K562 (cell line): ENCODE measurements at regions not wholly inside any gene's neighbourhood (a gene's known extent, or its start where the extent isn't known, plus 50 kb on each side); places are given as distances from the start of the nearest gene placed in this dataset.

ENCODE experiments used
- ATAC-seq: fragments of 200-7000 bp; cut with Tn5 transposase; 3 replicates; pipeline ENCODE4 v1.9.1; 2020; ENCODE audit warnings: moderate library complexity
- BruUV-seq: library from RNA; stranded (reverse); fragments of 400-500 nt; replicated peaks from 2 replicates; lab custom pipeline; 2021; lab: Mats Ljungman, UMichigan
- CTCF ChIA-PET: fragments of 300-600 bp; formaldehyde crosslinking; extraction: SDS; loops from one replicate; lab custom pipeline; 2021; ENCODE audit warnings: low intra/inter-chr PET ratio; lab: Yijun Ruan, JAX
- POLR2A ChIA-PET: fragments of 300-600, 350-650 bp; sonication (Branson Sonifier 250); formaldehyde crosslinking; extraction: SDS; loops from one replicate; lab custom pipeline; 2021; ENCODE audit warnings: antibody characterized with exemption, inconsistent platforms; lab: Yijun Ruan, JAX
- DNase-seq, 4 experiments: peaks; one replicate each; pipeline versions ENCODE4 v3.0.0 to v3.0.0-alpha.2; 2011 to 2018; ENCODE audit warnings: low spot score in 3 of 4, mixed read lengths in 3 of 4; ENCODE audit errors: extremely low read depth in 1 of 4
- FAIRE-seq: peaks from 2 replicates; lab custom pipeline; 2011; peaks lifted over from hg19 to GRCh38; lab: Jason Lieb, UNC
- H2AFZ ChIP-seq: 2 replicates; pipeline ENCODE4 v1.6.0; 2011; ENCODE audit warnings: low read depth, low read length, control low read depth, inconsistent platforms
- H3K27ac ChIP-seq: fragments of 200-600 bp; 3 replicates; pipeline ENCODE4 v1.8.0; 2011; ENCODE audit warnings: low read depth, mild to moderate bottlenecking, control low read depth, inconsistent platforms, low read length, moderate library complexity, mixed read lengths; ENCODE audit errors: extremely low read depth
- H3K27me3 ChIP-seq, 2 experiments: fragments of 300-600 bp in 1 of 2; 2 replicates in 1 of 2; 3 replicates in 1 of 2; pipeline versions ENCODE4 v1.6.0 to v1.8.0; 2011; ENCODE audit warnings: inconsistent platforms in 2 of 2, low read length in 2 of 2, mild to moderate bottlenecking in 1 of 2, mixed read lengths in 1 of 2, moderate library complexity in 1 of 2; ENCODE audit not compliant: control insufficient read depth in 2 of 2, insufficient read depth in 2 of 2
- H3K36me3 ChIP-seq: fragments of 300-600 bp; 3 replicates; pipeline ENCODE4 v1.8.0; 2011; ENCODE audit warnings: mild to moderate bottlenecking, low read length, inconsistent platforms; ENCODE audit not compliant: control insufficient read depth, insufficient read depth
- H3K4me1 ChIP-seq, 2 experiments: fragments of 200-600 bp in 1 of 2; replicated peaks in 1 of 2; 2 replicates in 1 of 2; 3 replicates in 1 of 2; pipeline versions ENCODE4 v1.5.1 to v1.8.0; 2011; ENCODE audit warnings: inconsistent platforms in 2 of 2, low read length in 2 of 2, mild to moderate bottlenecking in 1 of 2, mixed read lengths in 1 of 2, moderate library complexity in 1 of 2; ENCODE audit not compliant: control insufficient read depth in 2 of 2, insufficient read depth in 2 of 2
- H3K4me2 ChIP-seq: 2 replicates; pipeline ENCODE4 v1.6.1; 2011; ENCODE audit warnings: low read length, control low read depth, inconsistent platforms, mixed read lengths; ENCODE audit not compliant: insufficient read depth
- H3K4me3 ChIP-seq: fragments of 200-600 bp; sonication (generic), shearing (Covaris generic); 2 replicates; pipeline ENCODE4 v1.5.1; 2016; ENCODE audit warnings: control low read depth, inconsistent platforms
- H3K79me2 ChIP-seq: fragments of 200-600 bp; 3 replicates; pipeline ENCODE4 v1.8.0; 2011; ENCODE audit warnings: low read length, inconsistent platforms; ENCODE audit not compliant: control insufficient read depth, insufficient read depth
- H3K9ac ChIP-seq, 2 experiments: 2 replicates each; pipeline versions ENCODE4 v1.6.0 to v1.6.1; 2011; ENCODE audit warnings: low read depth in 2 of 2, low read length in 2 of 2, control low read depth in 1 of 2, inconsistent platforms in 1 of 2, mild to moderate bottlenecking in 1 of 2, mixed read lengths in 1 of 2; ENCODE audit not compliant: insufficient read depth in 1 of 2
- H3K9me1 ChIP-seq: one replicate; pipeline ENCODE4 v1.6.0; 2011; ENCODE audit warnings: inconsistent platforms, mild to moderate bottlenecking, low read length, moderate library complexity; ENCODE audit not compliant: control insufficient read depth, insufficient read depth
- H3K9me3 ChIP-seq: replicated peaks from 2 replicates; pipeline ENCODE4 v1.5.1; 2011; ENCODE audit warnings: low read depth, low read length, inconsistent platforms; ENCODE audit not compliant: control insufficient read depth, insufficient read depth
- H4K20me1 ChIP-seq: replicated peaks from 2 replicates; pipeline ENCODE4 v1.6.1; 2011; ENCODE audit warnings: low read length, inconsistent platforms, mixed read lengths; ENCODE audit not compliant: control insufficient read depth, insufficient read depth
- BCL6 ChIP-seq: fragments of 250-450 bp; sonication (Bioruptor Pico); IDR thresholded peaks from 2 replicates; pipeline ENCODE4 v1.4.0; 2020
- BCOR ChIP-seq: fragments of 450-650 bp; IDR thresholded peaks from 2 replicates; pipeline ENCODE4 v1.6.1; 2016
- CHCHD3 ChIP-seq: fragments of 250-450 bp; sonication (Bioruptor Pico); IDR thresholded peaks from 2 replicates; pipeline ENCODE4 v2.1.2; 2022; ENCODE audit warnings: mild to moderate bottlenecking
- FOXJ3 ChIP-seq: sonication (generic); formaldehyde crosslinking; IDR thresholded peaks from 2 replicates; pipeline ENCODE4 v1.4.0; 2020; ENCODE audit warnings: mild to moderate bottlenecking, missing genetic modification reagents
- KLF16 ChIP-seq: IDR thresholded peaks from 2 replicates; pipeline ENCODE4 v1.6.1; 2016; ENCODE audit warnings: antibody characterized with exemption
- NKRF ChIP-seq: fragments of 450-650 bp; IDR thresholded peaks from 2 replicates; pipeline ENCODE4 v1.6.1; 2016; ENCODE audit warnings: borderline replicate concordance
- ZNF224 ChIP-seq: sonication (generic); formaldehyde crosslinking; IDR thresholded peaks from 2 replicates; pipeline ENCODE4 v1.8.0; 2022; ENCODE audit warnings: mild to moderate bottlenecking, missing genetic modification reagents
- ZNF316 ChIP-seq: fragments of 450-650 bp; IDR thresholded peaks from 2 replicates; pipeline ENCODE4 v1.6.1; 2016
- WGBS: fragments of 100-300 bp; shearing (Covaris generic); methylation state at CpG from one replicate; pipeline ENCODE4 v1.1.6; 2016; ENCODE audit warnings: low coverage, mixed read lengths; ENCODE audit not compliant: insufficient coverage; ENCODE audit errors: missing lambda C conversion rate; 5-methylcytosine and 5-hydroxymethylcytosine counted together
- in situ Hi-C: fragments of 300-500 bp; cut with MboI; formaldehyde crosslinking; loops from 4 replicates; pipeline ENCODE4 v1.15.0; 2018; ENCODE audit warnings: inconsistent platforms, mixed read lengths
- intact Hi-C: fragments of 100-400 bp; cut with micrococcal nuclease; formaldehyde crosslinking; loops from 2 replicates; pipeline ENCODE4 v1.14.2; 2022

- Histone ChIP-seq H3K79me2 (no peaks in the 10 kb centered on the region), H3K9ac (no peak overlapping the region), H3K36me3 (no peaks in the 10 kb centered on the region), H4K20me1 (no peaks in the 10 kb centered on the region), H3K27me3 (no peaks in the 10 kb centered on the region), H3K4me1 (no peaks in the 10 kb centered on the region), H3K9me1 (no peaks in the 10 kb centered on the region), H2AFZ (no peak overlapping the region), H3K4me2 (no peak overlapping the region), H3K9me3 (no peaks in the 10 kb centered on the region), H3K4me3 (no peak overlapping the region), H3K27ac (no peak overlapping the region)
- TF ChIP-seq ZNF224 = no peak
- no peak for TF ChIP-seq KLF16
- TF ChIP-seq FOXJ3 (CRISPR knock-in tag) = no peak
- ChIA-PET POLR2A (no interaction called here), CTCF (no interaction called here)
- no peak for ATAC-seq
- no peak for FAIRE-seq
- in situ Hi-C loops = no loop called here
- intact Hi-C loops = no loop called here
- BruUV-seq = no TSS peak
- DNase-seq = no peak
Observed at GRCh38 chr4:136838607-136839006, 693.7 kb downstream of the PCDH18 start.

- DNase-seq (no peak), ATAC-seq (no peak), FAIRE-seq (no peak)
- Histone ChIP-seq H3K4me1 (no peaks in the 10 kb centered on the region), H3K9me3 (no peaks in the 10 kb centered on the region), H3K4me2 (no peak overlapping the region), H3K36me3 (no peaks in the 10 kb centered on the region), H3K9ac (no peak overlapping the region), H3K4me3 (no peak overlapping the region), H3K79me2 (no peaks in the 10 kb centered on the region), H3K9me1 (no peaks in the 10 kb centered on the region), H4K20me1 (no peaks in the 10 kb centered on the region), H3K27ac (no peak overlapping the region), H2AFZ (no peak overlapping the region), H3K27me3 (no peaks in the 10 kb centered on the region)
- ChIA-PET CTCF (no interaction called here), POLR2A (no interaction called here)
- BruUV-seq = no TSS peak
- intact Hi-C loops = no loop called here
- no peak for TF ChIP-seq BCL6 (CRISPR knock-in tag)
- no peak for TF ChIP-seq CHCHD3 (CRISPR knock-in tag)
- no peak for TF ChIP-seq NKRF
- TF ChIP-seq ZNF316 = no peak
- no peak for TF ChIP-seq BCOR
- 0% methylated on average over 2 of the region's 3 CpGs for WGBS
- in situ Hi-C loops = no loop called here
Observed at GRCh38 chr4:136831553-136831952, 700.7 kb downstream of the PCDH18 start.
